ENCODE measurements at regions not wholly inside any gene's neighbourhood (a gene's known extent, or its start where the extent isn't known, plus 50 kb on each side); places are given as distances from the start of the nearest gene placed in this dataset.

GRCh38 chr1:55831759-55832158 is 616.6 kb upstream of the USP24 start:
- Histone ChIP-seq H3K36me3 (no peaks in the 10 kb centered on the region), H3K27me3 (no peaks in the 10 kb centered on the region), H3K27ac (no peak overlapping the region), H3K4me1 (no peaks in the 10 kb centered on the region), H3K9me3 (no peaks in the 10 kb centered on the region), H3K4me3 (no peak overlapping the region)
- no peak for DNase-seq (ENCODE audit: low spot score)
- TF ChIP-seq, protein P1, sequence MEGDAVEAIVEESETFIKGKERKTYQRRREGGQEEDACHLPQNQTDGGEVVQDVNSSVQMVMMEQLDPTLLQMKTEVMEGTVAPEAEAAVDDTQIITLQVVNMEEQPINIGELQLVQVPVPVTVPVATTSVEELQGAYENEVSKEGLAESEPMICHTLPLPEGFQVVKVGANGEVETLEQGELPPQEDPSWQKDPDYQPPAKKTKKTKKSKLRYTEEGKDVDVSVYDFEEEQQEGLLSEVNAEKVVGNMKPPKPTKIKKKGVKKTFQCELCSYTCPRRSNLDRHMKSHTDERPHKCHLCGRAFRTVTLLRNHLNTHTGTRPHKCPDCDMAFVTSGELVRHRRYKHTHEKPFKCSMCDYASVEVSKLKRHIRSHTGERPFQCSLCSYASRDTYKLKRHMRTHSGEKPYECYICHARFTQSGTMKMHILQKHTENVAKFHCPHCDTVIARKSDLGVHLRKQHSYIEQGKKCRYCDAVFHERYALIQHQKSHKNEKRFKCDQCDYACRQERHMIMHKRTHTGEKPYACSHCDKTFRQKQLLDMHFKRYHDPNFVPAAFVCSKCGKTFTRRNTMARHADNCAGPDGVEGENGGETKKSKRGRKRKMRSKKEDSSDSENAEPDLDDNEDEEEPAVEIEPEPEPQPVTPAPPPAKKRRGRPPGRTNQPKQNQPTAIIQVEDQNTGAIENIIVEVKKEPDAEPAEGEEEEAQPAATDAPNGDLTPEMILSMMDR (IDR thresholded peaks at IDR 0.05), result no peak

- Histone ChIP-seq H3K4me1 (no peaks in the 10 kb centered on the region), H3K9me3 (no peaks in the 10 kb centered on the region), H3K36me3 (no peaks in the 10 kb centered on the region), H3K27me3 (no peaks in the 10 kb centered on the region), H3K4me3 (no peak overlapping the region), H3K27ac (no peak overlapping the region)
- TF ChIP-seq, protein P1 (IDR thresholded peaks at IDR 0.05), result no peak
- DNase-seq (ENCODE audit: low spot score), result no peak
These were observed 612.9 kb upstream of the USP24 start for GRCh38 chr1:55828044-55828443.

DNA sequence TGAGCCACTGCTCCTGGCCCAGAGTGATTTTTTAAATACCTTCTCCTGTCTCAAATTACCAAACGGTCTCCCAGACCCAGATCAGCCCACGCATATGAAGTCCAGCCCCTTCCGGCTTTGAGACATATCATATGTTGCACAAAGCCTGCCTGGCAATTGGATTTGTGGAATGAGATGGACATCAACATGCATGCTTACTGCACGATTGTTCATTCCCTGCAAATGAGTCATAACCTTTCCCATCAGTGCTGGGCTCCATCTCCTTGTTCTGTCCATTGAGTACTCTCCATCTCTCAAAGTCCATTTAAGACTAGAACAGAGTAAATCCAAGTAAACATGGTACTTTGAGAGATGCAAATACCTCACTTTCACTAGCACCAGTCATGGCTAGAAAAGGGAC is 612.2 kb upstream of the USP24 start:
- H3K9me3 ChIP-seq, result no peaks in the 10 kb centered on the region
- H3K4me1 ChIP-seq, result no peaks in the 10 kb centered on the region
- no peak overlapping the region for H3K27ac ChIP-seq
- TF ChIP-seq, protein P1 (IDR thresholded peaks at IDR 0.05), result no peak
- H3K4me3 ChIP-seq, result no peak overlapping the region
- no peaks in the 10 kb centered on the region for H3K27me3 ChIP-seq
- H3K36me3 ChIP-seq, result no peaks in the 10 kb centered on the region
- no peak for DNase-seq (ENCODE audit: low spot score)

DNA sequence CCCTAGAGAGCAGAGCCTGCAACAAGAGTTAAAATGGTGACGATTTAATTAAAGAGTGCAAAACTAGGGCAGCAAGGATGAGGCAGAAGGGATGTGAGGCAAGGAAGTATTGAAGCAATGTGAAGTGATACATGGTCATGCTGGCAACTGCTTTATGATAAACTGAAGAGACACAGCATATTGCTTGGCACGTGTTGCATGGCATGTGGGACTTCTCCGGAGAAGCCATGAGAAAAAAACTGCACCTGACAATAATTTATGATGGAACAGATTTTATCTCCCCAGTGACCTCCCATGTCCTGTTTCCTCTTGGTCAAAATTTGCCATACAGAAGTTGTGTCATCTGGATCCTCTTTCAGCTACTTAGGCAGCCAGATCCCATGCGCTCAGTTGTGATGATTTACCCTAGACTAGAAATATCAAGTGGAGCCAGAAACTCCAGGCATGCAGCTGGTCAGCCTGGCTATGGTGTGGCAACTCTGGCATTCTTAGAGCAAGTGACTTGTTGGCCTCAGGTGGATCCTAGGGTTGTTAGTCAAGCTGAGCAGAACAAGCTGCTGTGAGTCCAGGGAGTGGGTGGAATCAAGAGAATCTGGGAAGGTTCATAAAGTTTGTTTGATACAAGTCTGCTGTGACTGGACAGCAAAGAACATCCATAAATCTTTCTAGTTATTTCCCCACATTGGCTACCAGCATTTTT is 611.4 kb upstream of the USP24 start:
- H3K27ac ChIP-seq, result no peak overlapping the region

GRCh38 chr1:55825461-55825860 is 610.3 kb upstream of the USP24 start:
- Histone ChIP-seq H3K27ac (no peak overlapping the region), H3K36me3 (no peaks in the 10 kb centered on the region), H3K4me3 (no peak overlapping the region), H3K4me1 (no peaks in the 10 kb centered on the region), H3K9me3 (no peaks in the 10 kb centered on the region), H3K27me3 (no peaks in the 10 kb centered on the region)
- TF ChIP-seq, protein P1 (IDR thresholded peaks at IDR 0.05), result no peak
- no peak for DNase-seq (ENCODE audit: low spot score)

More for the DNA sequence above, 611.4 kb upstream of the USP24 start:
- H3K27me3 ChIP-seq, result no peaks in the 10 kb centered on the region
- H3K4me3 ChIP-seq, result no peak overlapping the region
- TF ChIP-seq, protein P1 (IDR thresholded peaks at IDR 0.05), result no peak
- H3K4me1 ChIP-seq, result no peaks in the 10 kb centered on the region
- H3K36me3 ChIP-seq, result no peaks in the 10 kb centered on the region
- H3K9me3 ChIP-seq, result no peaks in the 10 kb centered on the region
- no peak for DNase-seq (ENCODE audit: low spot score)

- H3K36me3 ChIP-seq, result no peaks in the 10 kb centered on the region
- H3K4me1 ChIP-seq, result no peaks in the 10 kb centered on the region
- TF ChIP-seq, protein P1 (IDR thresholded peaks at IDR 0.05), result no peak
- DNase-seq (ENCODE audit: low spot score), result no peak
- no peak overlapping the region for H3K4me3 ChIP-seq
- H3K27me3 ChIP-seq, result no peaks in the 10 kb centered on the region
- H3K27ac ChIP-seq, result no peak overlapping the region
- H3K9me3 ChIP-seq, result no peaks in the 10 kb centered on the region
These were observed 609.1 kb upstream of the USP24 start for GRCh38 chr1:55824251-55824640.
